OCI-LY3 (cell line): ENCODE measurements at regions not wholly inside any gene's neighbourhood (a gene's known extent, or its start where the extent isn't known, plus 50 kb on each side); places are given as distances from the start of the nearest gene placed in this dataset.

ENCODE experiments used
- H2AFZ ChIP-seq: fragments of 200-600, 300-600 bp; shearing (Covaris generic); 2 replicates; pipeline ENCODE4 v1.6.0; 2014; ENCODE audit warnings: antibody characterized with exemption, low read depth, low read length
- H3K27ac ChIP-seq: fragments of 200-600, 300-600 bp; sonication (generic); 2 replicates; pipeline ENCODE4 v1.5.1; 2014; ENCODE audit warnings: mild to moderate bottlenecking, low read length, moderate library complexity, mixed read lengths
- H3K27me3 ChIP-seq: fragments of 200-600, 300-600 bp; sonication (generic); 2 replicates; pipeline ENCODE4 v1.6.1; 2014; ENCODE audit warnings: low read depth, low read length, mixed read lengths
- H3K36me3 ChIP-seq: fragments of 200-600, 300-600 bp; sonication (generic); replicated peaks from 2 replicates; pipeline ENCODE3; 2014; ENCODE audit warnings: low read depth, low read length, mixed read lengths
- H3K4me1 ChIP-seq: fragments of 300-600, 200-600 bp; sonication (generic); 2 replicates; pipeline ENCODE4 v1.6.1; 2014; ENCODE audit warnings: low read length, mixed read lengths
- H3K4me2 ChIP-seq: fragments of 200-600, 300-600 bp; sonication (generic); 2 replicates; pipeline ENCODE4 v1.6.1; 2014; ENCODE audit warnings: low read length, mixed read lengths
- H3K4me3 ChIP-seq: fragments of 300-600, 200-600 bp; sonication (generic); 2 replicates; pipeline ENCODE4 v1.5.1; 2014; ENCODE audit warnings: antibody characterized with exemption, mild to moderate bottlenecking, low read length, moderate library complexity
- H3K79me2 ChIP-seq: fragments of 300-600, 200-600 bp; shearing (Covaris generic); 2 replicates; pipeline ENCODE4 v1.6.1; 2014; ENCODE audit warnings: mild to moderate bottlenecking, low read length, mixed read lengths
- H3K9ac ChIP-seq: fragments of 300-600, 200-600 bp; shearing (Covaris generic); 2 replicates; pipeline ENCODE4 v1.6.0; 2014; ENCODE audit warnings: mild to moderate bottlenecking, low read length, moderate library complexity
- H3K9me3 ChIP-seq: fragments of 200-600, 300-600 bp; shearing (Covaris generic); 2 replicates; pipeline ENCODE4 v1.6.1; 2014; ENCODE audit warnings: low read length, mixed read lengths; ENCODE audit not compliant: insufficient read depth
- H4K20me1 ChIP-seq: fragments of 200-600, 300-600 bp; sonication (generic); 2 replicates; pipeline ENCODE4 v1.6.1; 2016; ENCODE audit warnings: low read length, mixed read lengths; ENCODE audit not compliant: insufficient read depth
- CTCF ChIP-seq: fragments of 200-600, 300-600 bp; sonication (generic); IDR thresholded peaks from 2 replicates; pipeline ENCODE4 v1.5.1; 2014; ENCODE audit warnings: antibody characterized with exemption, low read length, low read depth
- EZH2phosphoT487 ChIP-seq: fragments of 200-600 bp; shearing (Covaris generic); IDR thresholded peaks from 2 replicates; pipeline ENCODE4 v1.6.1; 2018; ENCODE audit warnings: antibody characterized with exemption, mixed run types, low read depth

GRCh38 chr13:56865416-56865815, 275.3 kb upstream of the PRR20A start:
- no peaks in the 10 kb centered on the region for H3K9me3 ChIP-seq
- no peak for TF ChIP-seq CTCF
- no peak for TF ChIP-seq EZH2phosphoT487
- no peaks in the 10 kb centered on the region for H3K79me2 ChIP-seq
- H3K27ac ChIP-seq: no peak overlapping the region
- H2AFZ ChIP-seq: no peak overlapping the region
- no peak overlapping the region for H3K4me2 ChIP-seq
- H3K4me1 ChIP-seq: no peaks in the 10 kb centered on the region
- no peak overlapping the region for H3K9ac ChIP-seq
- H3K36me3 ChIP-seq: no peaks in the 10 kb centered on the region
- H3K4me3 ChIP-seq: no peak overlapping the region
- H4K20me1 ChIP-seq: no peaks in the 10 kb centered on the region
- H3K27me3 ChIP-seq: no peaks in the 10 kb centered on the region

GRCh38 chr13:56869671-56870070, 271.0 kb upstream of the PRR20A start:
- Histone ChIP-seq H3K79me2 (no peaks in the 10 kb centered on the region), H3K9me3 (no peaks in the 10 kb centered on the region), H3K9ac (no peak overlapping the region), H3K36me3 (no peaks in the 10 kb centered on the region), H3K4me3 (no peak overlapping the region), H3K27ac (no peak overlapping the region), H3K4me1 (no peaks in the 10 kb centered on the region), H3K27me3 (no peaks in the 10 kb centered on the region), H3K4me2 (no peak overlapping the region), H2AFZ (no peak overlapping the region), H4K20me1 (no peaks in the 10 kb centered on the region)
- TF ChIP-seq EZH2phosphoT487 (no peak), CTCF (no peak)

- no peak overlapping the region for H2AFZ ChIP-seq
- no peaks in the 10 kb centered on the region for H3K4me1 ChIP-seq
- no peaks in the 10 kb centered on the region for H3K79me2 ChIP-seq
- H3K36me3 ChIP-seq: no peaks in the 10 kb centered on the region
- no peaks in the 10 kb centered on the region for H3K27me3 ChIP-seq
- H4K20me1 ChIP-seq: no peaks in the 10 kb centered on the region
- H3K27ac ChIP-seq: no peak overlapping the region
- no peak overlapping the region for H3K4me2 ChIP-seq
- no peak overlapping the region for H3K9ac ChIP-seq
- no peak overlapping the region for H3K4me3 ChIP-seq
- H3K9me3 ChIP-seq: no peaks in the 10 kb centered on the region
- no peak for TF ChIP-seq EZH2phosphoT487
- TF ChIP-seq CTCF: no peak
These were observed 254.3 kb upstream of the PRR20A start for GRCh38 chr13:56886398-56886797.

GRCh38 chr13:56888455-56888854, 252.3 kb upstream of the PRR20A start:
- Histone ChIP-seq H3K79me2 (no peaks in the 10 kb centered on the region), H3K36me3 (no peaks in the 10 kb centered on the region), H3K9ac (no peak overlapping the region), H3K27ac (no peak overlapping the region), H3K9me3 (no peaks in the 10 kb centered on the region), H4K20me1 (no peaks in the 10 kb centered on the region), H3K4me3 (no peak overlapping the region), H3K4me1 (peaks cover 4% of the 10 kb centered on the region), H3K4me2 (no peak overlapping the region), H2AFZ (no peak overlapping the region), H3K27me3 (no peaks in the 10 kb centered on the region)
- TF ChIP-seq CTCF: no peak
- no peak for TF ChIP-seq EZH2phosphoT487
